Endodermal cell (in vitro differentiated cells): ENCODE measurements at regions not wholly inside any gene's neighbourhood (a gene's known extent, or its start where the extent isn't known, plus 50 kb on each side); places are given as distances from the start of the nearest gene placed in this dataset.

Experiments used
- DNase-seq: peaks from one replicate; pipeline ENCODE4 v3.0.0-alpha.2; 2017
- H3K27ac ChIP-seq: 2 replicates; pipeline ENCODE4 v1.5.1; 2013; ENCODE audit warnings: mild to moderate bottlenecking, low read depth, low read length, moderate library complexity
- H3K27me3 ChIP-seq: 2 replicates; pipeline ENCODE4 v1.6.1; 2013; ENCODE audit warnings: mild to moderate bottlenecking, low read length, moderate library complexity; ENCODE audit not compliant: insufficient read depth, control insufficient read depth, poor library complexity, severe bottlenecking
- H3K36me3 ChIP-seq: 2 replicates; pipeline ENCODE4 v1.7.0; 2013; ENCODE audit warnings: mild to moderate bottlenecking, low read length, moderate library complexity; ENCODE audit not compliant: control insufficient read depth, insufficient read depth
- H3K4me1 ChIP-seq: one replicate; pipeline ENCODE4 v1.7.0; 2013; ENCODE audit warnings: low read length; ENCODE audit not compliant: control insufficient read depth, insufficient read depth
- H3K4me3 ChIP-seq: 2 replicates; pipeline ENCODE4 v1.5.1; 2013; ENCODE audit warnings: mild to moderate bottlenecking, low read length, moderate library complexity
- H3K9ac ChIP-seq: 2 replicates; pipeline ENCODE4 v1.6.1; 2013; ENCODE audit warnings: mild to moderate bottlenecking, low read length, moderate library complexity; ENCODE audit not compliant: poor library complexity, severe bottlenecking; ENCODE audit errors: extremely low read depth
- H3K9me3 ChIP-seq: 2 replicates; pipeline ENCODE4 v1.6.1; 2013; ENCODE audit warnings: mild to moderate bottlenecking, low read length, moderate library complexity; ENCODE audit not compliant: control insufficient read depth
- H3K27ac Mint-ChIP-seq: 2 replicates; pipeline ENCODE4 v1.8.0; 2020; ENCODE audit warnings: mixed read lengths
- H3K27me3 Mint-ChIP-seq: 2 replicates; pipeline ENCODE4 v1.8.0; 2021; ENCODE audit warnings: mild to moderate bottlenecking, mixed read lengths; ENCODE audit not compliant: insufficient read depth
- H3K36me3 Mint-ChIP-seq: 2 replicates; pipeline ENCODE4 v1.8.0; 2020; ENCODE audit warnings: low read depth, mixed read lengths
- H3K4me1 Mint-ChIP-seq: 2 replicates; pipeline ENCODE4 v1.8.0; 2020; ENCODE audit warnings: mixed read lengths
- H3K4me3 Mint-ChIP-seq: 2 replicates; pipeline ENCODE4 v1.8.0; 2020; ENCODE audit warnings: mild to moderate bottlenecking, moderate library complexity, mixed read lengths
- H3K9me3 Mint-ChIP-seq: 2 replicates; pipeline ENCODE4 v1.8.0; 2020; ENCODE audit warnings: mild to moderate bottlenecking, mixed read lengths
- whole genome bisulfite sequencing, 2 experiments: methylation state at CpG; one replicate each; pipeline versions ENCODE4 v1.1.5 to v1.1.7; 2013; ENCODE audit warnings: missing lambda C conversion rate in 2 of 2, mixed read lengths in 1 of 2; ENCODE audit not compliant: insufficient coverage in 1 of 2, insufficient read length in 1 of 2; 5-methylcytosine and 5-hydroxymethylcytosine counted together
- TF ChIP-seq, protein P1 (sequence below): fragments of 200-600 bp; sonication (generic); conservative IDR thresholded peaks from 2 replicates; pipeline ENCODE4 v1.5.0; 2021; ENCODE audit warnings: antibody characterized with exemption, mild to moderate bottlenecking

DNA sequence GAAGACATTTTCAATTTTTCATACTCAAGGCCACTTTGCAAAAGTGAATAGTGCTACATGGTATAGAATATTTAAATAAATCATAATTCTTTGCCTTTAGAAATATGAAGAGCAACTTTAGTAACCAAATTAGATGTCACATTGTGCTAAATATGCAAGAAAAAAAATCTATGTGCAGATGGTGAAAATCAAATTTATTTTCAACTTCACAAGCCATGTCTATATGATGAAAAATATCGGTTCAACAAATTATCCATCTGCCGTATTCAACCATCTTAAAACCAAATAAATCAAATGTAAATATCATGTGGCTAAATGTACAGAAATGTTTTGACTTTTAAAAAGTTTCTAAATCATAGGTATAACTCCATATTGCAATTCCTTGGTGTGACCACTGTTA is 398.2 kb downstream of the PABPC4L start:
- Mint-ChIP-seq H3K4me3 (no peak overlapping the region), H3K27me3 (no peaks in the 10 kb centered on the region), H3K36me3 (no peaks in the 10 kb centered on the region), H3K4me1 (peaks cover 2% of the 10 kb centered on the region), H3K9me3 (no peaks in the 10 kb centered on the region), H3K27ac (no peak overlapping the region)
- no peak overlapping the region for H3K9ac ChIP-seq
- WGBS, 2 experiments, result 100% methylated on average over 2 of the region's 2 CpGs; no CpG with 5 or more reads in 1 of the 2 experiments
- TF ChIP-seq, protein P1, sequence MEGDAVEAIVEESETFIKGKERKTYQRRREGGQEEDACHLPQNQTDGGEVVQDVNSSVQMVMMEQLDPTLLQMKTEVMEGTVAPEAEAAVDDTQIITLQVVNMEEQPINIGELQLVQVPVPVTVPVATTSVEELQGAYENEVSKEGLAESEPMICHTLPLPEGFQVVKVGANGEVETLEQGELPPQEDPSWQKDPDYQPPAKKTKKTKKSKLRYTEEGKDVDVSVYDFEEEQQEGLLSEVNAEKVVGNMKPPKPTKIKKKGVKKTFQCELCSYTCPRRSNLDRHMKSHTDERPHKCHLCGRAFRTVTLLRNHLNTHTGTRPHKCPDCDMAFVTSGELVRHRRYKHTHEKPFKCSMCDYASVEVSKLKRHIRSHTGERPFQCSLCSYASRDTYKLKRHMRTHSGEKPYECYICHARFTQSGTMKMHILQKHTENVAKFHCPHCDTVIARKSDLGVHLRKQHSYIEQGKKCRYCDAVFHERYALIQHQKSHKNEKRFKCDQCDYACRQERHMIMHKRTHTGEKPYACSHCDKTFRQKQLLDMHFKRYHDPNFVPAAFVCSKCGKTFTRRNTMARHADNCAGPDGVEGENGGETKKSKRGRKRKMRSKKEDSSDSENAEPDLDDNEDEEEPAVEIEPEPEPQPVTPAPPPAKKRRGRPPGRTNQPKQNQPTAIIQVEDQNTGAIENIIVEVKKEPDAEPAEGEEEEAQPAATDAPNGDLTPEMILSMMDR, result no peak
- H3K36me3 ChIP-seq, result no peaks in the 10 kb centered on the region
- DNase-seq, result no peak
- no peaks in the 10 kb centered on the region for H3K4me1 ChIP-seq
- no peak overlapping the region for H3K27ac ChIP-seq
- H3K27me3 ChIP-seq, result no peaks in the 10 kb centered on the region
- no peak overlapping the region for H3K4me3 ChIP-seq
- H3K9me3 ChIP-seq, result no peaks in the 10 kb centered on the region

DNA sequence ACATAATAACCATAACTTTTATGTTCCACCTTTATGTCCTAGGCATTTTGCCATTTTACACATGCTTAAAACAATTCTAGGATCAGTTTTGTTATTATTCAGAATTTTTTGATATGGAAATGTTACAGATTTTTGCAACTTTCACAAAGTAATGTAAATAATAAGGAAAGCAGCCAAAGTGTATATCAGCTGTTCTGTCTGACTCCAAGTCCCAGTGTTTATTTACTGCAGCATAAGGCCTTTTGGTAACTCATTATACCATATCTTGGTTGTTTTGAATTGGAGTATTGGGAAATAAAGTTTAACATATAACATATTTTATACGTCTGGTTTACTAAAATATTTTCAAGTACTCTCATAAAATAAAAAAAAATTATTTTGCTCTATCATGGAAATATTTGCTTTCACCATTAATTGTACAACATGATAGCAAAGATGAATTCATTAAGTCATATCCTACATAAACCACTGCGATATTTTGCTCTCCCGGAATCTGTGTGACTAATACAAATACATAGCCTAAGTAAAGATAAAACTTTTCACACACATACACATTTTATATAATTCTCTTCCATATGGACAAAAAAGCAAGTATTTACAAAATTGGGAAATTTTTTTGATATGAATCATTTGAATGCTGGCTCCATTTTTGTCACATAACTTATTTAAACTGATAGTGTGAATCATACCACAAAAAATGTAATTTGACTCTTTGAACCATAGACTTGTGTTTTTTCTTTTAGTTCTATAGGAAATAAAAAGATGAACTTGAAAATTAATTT is 399.0 kb downstream of the PABPC4L start:
- H3K36me3 Mint-ChIP-seq, result no peaks in the 10 kb centered on the region
- no peak overlapping the region for H3K27ac Mint-ChIP-seq
- H3K27me3 Mint-ChIP-seq, result no peaks in the 10 kb centered on the region
- no peak overlapping the region for H3K27ac ChIP-seq
- WGBS, 2 experiments, result 99% methylated on average over 2 of the region's 3 CpGs; no CpG with 5 or more reads in 1 of the 2 experiments
- H3K4me3 ChIP-seq, result no peak overlapping the region
- no peak for DNase-seq
- H3K27me3 ChIP-seq, result no peaks in the 10 kb centered on the region
- H3K36me3 ChIP-seq, result no peaks in the 10 kb centered on the region
- peaks cover 2% of the 10 kb centered on the region for H3K4me1 Mint-ChIP-seq
- H3K9ac ChIP-seq, result no peak overlapping the region
- H3K9me3 Mint-ChIP-seq, result no peaks in the 10 kb centered on the region
- no peaks in the 10 kb centered on the region for H3K4me1 ChIP-seq
- H3K4me3 Mint-ChIP-seq, result no peak overlapping the region
- no peaks in the 10 kb centered on the region for H3K9me3 ChIP-seq
- TF ChIP-seq, protein P1, result no peak

DNA sequence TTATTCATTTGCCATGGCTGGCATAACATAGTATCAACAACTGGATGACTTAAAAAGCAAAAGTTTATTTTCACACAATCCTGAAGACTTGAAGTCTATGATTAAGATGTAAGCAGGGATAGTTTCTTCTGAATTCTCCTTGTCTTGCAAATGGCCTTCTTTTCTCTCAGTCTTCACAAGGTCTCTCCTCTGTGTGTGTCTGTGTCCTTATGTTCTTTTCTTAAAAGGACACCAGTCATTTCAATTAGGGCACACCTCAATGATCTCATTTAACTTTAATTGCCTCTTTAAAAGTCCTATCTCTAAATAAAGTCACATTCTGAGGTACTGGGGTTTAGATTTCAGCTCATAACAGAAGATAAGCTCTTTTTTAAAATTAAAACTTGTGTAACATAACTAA is 399.7 kb downstream of the PABPC4L start:
- no peak overlapping the region for H3K9ac ChIP-seq
- no peak overlapping the region for H3K27ac ChIP-seq
- Mint-ChIP-seq H3K4me3 (no peak overlapping the region), H3K27me3 (no peaks in the 10 kb centered on the region), H3K4me1 (peaks cover 2% of the 10 kb centered on the region), H3K9me3 (no peaks in the 10 kb centered on the region), H3K27ac (peak overlapping the region; percentile 76), H3K36me3 (no peaks in the 10 kb centered on the region)
- DNase-seq, result no peak
- H3K4me1 ChIP-seq, result no peaks in the 10 kb centered on the region
- no peak overlapping the region for H3K4me3 ChIP-seq
- no peaks in the 10 kb centered on the region for H3K27me3 ChIP-seq
- no peaks in the 10 kb centered on the region for H3K36me3 ChIP-seq
- TF ChIP-seq, protein P1, result no peak
- H3K9me3 ChIP-seq, result no peaks in the 10 kb centered on the region
